ENCODE measurements at regions not wholly inside any gene's neighbourhood (a gene's known extent, or its start where the extent isn't known, plus 50 kb on each side); places are given as distances from the start of the nearest gene placed in this dataset.

GRCh38 chr15:47603026-47603425 lies 114.3 kb upstream of the SEMA6D start:
- no peak for TF ChIP-seq CTCF (IDR thresholded peaks at IDR 0.05)
- no peak for TF ChIP-seq POLR2A (IDR thresholded peaks at IDR 0.05)

All from lower leg skin (tissue), 3 donors.